Prostate gland (tissue), 2 donors: ENCODE measurements at regions not wholly inside any gene's neighbourhood (a gene's known extent, or its start where the extent isn't known, plus 50 kb on each side); places are given as distances from the start of the nearest gene placed in this dataset.

Experiments
- POLR2A ChIP-seq: fragments of 450-650 bp; IDR thresholded peaks from one replicate; pipeline ENCODE4 v1.6.1; 2016; ENCODE audit warnings: antibody characterized with exemption, mild to moderate bottlenecking
- TF ChIP-seq, protein P1 (sequence below), 4 experiments: fragments of 200-600 bp in 2 of 4; fragments of 450-650 bp in 2 of 4; sonication (generic) in 2 of 4; IDR thresholded peaks; 1 replicate in 3 of 4; 2 replicates in 1 of 4; pipeline ENCODE4 v1.5.1; 2016 to 2019; ENCODE audit warnings: antibody characterized with exemption in 4 of 4, mild to moderate bottlenecking in 2 of 4, moderate library complexity in 2 of 4

DNA sequence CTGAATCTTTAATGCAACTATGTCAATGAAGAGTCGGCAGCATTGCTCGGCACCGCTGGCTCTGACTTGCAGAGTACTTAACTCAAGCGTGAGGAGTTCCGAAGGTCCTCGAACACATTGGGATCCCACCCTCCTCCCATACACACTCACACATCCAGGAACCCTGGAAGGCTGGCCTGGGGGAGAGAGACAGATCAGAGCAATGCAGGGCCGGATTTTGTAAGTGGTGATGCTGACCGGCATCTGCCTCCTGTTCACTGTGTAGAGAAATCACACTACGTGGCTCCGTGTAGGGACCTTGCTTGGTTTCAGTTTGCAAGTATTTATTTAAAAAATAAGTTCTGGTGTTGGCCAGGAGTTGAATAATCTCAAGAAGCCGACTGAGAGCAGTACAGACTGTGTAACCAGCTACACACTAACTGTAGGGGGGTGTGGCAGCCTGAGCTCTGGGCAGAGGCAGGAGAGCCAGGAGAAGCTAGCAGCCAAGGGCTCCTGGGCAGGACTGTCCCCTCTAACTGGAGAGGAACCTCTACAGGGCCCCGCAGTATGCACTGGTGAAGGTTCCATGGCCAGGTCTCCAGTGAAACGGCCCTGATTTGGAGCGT, 190.2 kb upstream of the TNRC6C start:
- TF ChIP-seq POLR2A: no peak
- TF ChIP-seq, protein P1, sequence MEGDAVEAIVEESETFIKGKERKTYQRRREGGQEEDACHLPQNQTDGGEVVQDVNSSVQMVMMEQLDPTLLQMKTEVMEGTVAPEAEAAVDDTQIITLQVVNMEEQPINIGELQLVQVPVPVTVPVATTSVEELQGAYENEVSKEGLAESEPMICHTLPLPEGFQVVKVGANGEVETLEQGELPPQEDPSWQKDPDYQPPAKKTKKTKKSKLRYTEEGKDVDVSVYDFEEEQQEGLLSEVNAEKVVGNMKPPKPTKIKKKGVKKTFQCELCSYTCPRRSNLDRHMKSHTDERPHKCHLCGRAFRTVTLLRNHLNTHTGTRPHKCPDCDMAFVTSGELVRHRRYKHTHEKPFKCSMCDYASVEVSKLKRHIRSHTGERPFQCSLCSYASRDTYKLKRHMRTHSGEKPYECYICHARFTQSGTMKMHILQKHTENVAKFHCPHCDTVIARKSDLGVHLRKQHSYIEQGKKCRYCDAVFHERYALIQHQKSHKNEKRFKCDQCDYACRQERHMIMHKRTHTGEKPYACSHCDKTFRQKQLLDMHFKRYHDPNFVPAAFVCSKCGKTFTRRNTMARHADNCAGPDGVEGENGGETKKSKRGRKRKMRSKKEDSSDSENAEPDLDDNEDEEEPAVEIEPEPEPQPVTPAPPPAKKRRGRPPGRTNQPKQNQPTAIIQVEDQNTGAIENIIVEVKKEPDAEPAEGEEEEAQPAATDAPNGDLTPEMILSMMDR (IDR thresholded peaks at IDR 0.05): no peak
